Mesendoderm (in vitro differentiated cells): ENCODE measurements at regions not wholly inside any gene's neighbourhood (a gene's known extent, or its start where the extent isn't known, plus 50 kb on each side); places are given as distances from the start of the nearest gene placed in this dataset.

Source experiments
- DNase-seq: peaks from one replicate; pipeline ENCODE4 v3.0.0; 2013
- H2AK5ac ChIP-seq: 2 replicates; pipeline ENCODE4 v1.6.1; 2013; ENCODE audit warnings: low read length, inconsistent platforms
- H2BK120ac ChIP-seq: 2 replicates; pipeline ENCODE4 v1.6.1; 2013; ENCODE audit warnings: low read depth, mild to moderate bottlenecking, low read length, moderate library complexity, mixed read lengths
- H2BK15ac ChIP-seq: replicated peaks from 2 replicates; pipeline ENCODE4 v1.6.1; 2013; ENCODE audit warnings: low read depth, mild to moderate bottlenecking, moderate library complexity
- H2BK5ac ChIP-seq: 2 replicates; pipeline ENCODE4 v1.6.1; 2013; ENCODE audit warnings: low read length, inconsistent platforms
- H3K18ac ChIP-seq: 2 replicates; pipeline ENCODE4 v1.6.1; 2013; ENCODE audit warnings: mild to moderate bottlenecking, low read length, mixed read lengths
- H3K23ac ChIP-seq: one replicate; pipeline ENCODE4 v1.6.1; 2013; ENCODE audit warnings: low read length
- H3K27ac ChIP-seq: 2 replicates; pipeline ENCODE4 v1.5.1; 2013; ENCODE audit warnings: low read depth, mild to moderate bottlenecking, inconsistent platforms, low read length, moderate library complexity
- H3K27me3 ChIP-seq: 2 replicates; pipeline ENCODE4 v1.6.1; 2013; ENCODE audit warnings: low read length, control low read depth, mild to moderate bottlenecking, inconsistent platforms; ENCODE audit not compliant: insufficient read depth, poor library complexity
- H3K36me3 ChIP-seq: 2 replicates; pipeline ENCODE4 v1.6.1; 2013; ENCODE audit warnings: low read length, inconsistent platforms; ENCODE audit not compliant: control insufficient read depth, insufficient read depth
- H3K4ac ChIP-seq: one replicate; pipeline ENCODE4 v1.6.1; 2013; ENCODE audit warnings: low read depth, mild to moderate bottlenecking, low read length, moderate library complexity
- H3K4me1 ChIP-seq: 2 replicates; pipeline ENCODE4 v1.6.1; 2013; ENCODE audit warnings: low read depth, low read length, inconsistent platforms; ENCODE audit not compliant: control insufficient read depth
- H3K4me2 ChIP-seq: 2 replicates; pipeline ENCODE4 v1.6.1; 2013; ENCODE audit warnings: low read length
- H3K4me3 ChIP-seq: 2 replicates; pipeline ENCODE4 v1.5.1; 2013; ENCODE audit warnings: mild to moderate bottlenecking, low read length
- H3K56ac ChIP-seq: one replicate; pipeline ENCODE4 v1.6.1; 2013; ENCODE audit warnings: low read length
- H3K79me1 ChIP-seq: 2 replicates; pipeline ENCODE4 v1.6.1; 2013; ENCODE audit warnings: low read length, inconsistent platforms
- H3K79me2 ChIP-seq: 2 replicates; pipeline ENCODE4 v1.6.1; 2013; ENCODE audit warnings: mild to moderate bottlenecking, low read length; ENCODE audit not compliant: control insufficient read depth, insufficient read depth
- H3K9ac ChIP-seq: 2 replicates; pipeline ENCODE4 v1.6.1; 2013; ENCODE audit warnings: low read length, inconsistent platforms
- H4K5ac ChIP-seq: one replicate; pipeline ENCODE4 v1.6.1; 2013; ENCODE audit warnings: low read length
- H4K8ac ChIP-seq: one replicate; pipeline ENCODE4 v1.6.1; 2013; ENCODE audit warnings: low read depth, mild to moderate bottlenecking, control low read depth, low read length, moderate library complexity
- WGBS: extraction: QIAGEN DNeasy Blood & Tissue Kit; methylation state at CpG from one replicate; pipeline ENCODE4 v1.1.7; 2013; ENCODE audit warnings: low lambda C conversion rate, missing lambda C conversion rate; ENCODE audit not compliant: insufficient coverage; ENCODE audit errors: extremely low coverage; 5-methylcytosine and 5-hydroxymethylcytosine counted together

DNA sequence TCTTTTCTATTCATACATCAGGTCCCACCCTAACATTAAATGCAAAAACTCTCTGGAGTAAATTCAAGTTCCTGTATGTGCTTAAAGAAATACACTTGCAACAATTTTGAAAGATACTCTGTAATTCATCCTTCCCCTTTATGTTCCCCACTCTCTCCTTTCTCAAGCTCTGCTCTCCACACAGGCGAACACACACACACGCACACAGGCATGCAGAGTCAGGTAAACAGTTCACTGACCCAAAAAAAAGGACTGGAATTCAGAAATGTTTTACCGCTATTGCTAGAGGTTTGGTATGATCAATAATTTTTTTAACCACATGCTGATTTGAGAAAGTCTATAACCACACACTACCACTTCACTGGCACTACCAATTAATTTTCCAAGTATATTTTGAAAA, 152.4 kb upstream of the TMCC3 start:
- Histone ChIP-seq H4K8ac (no peak overlapping the region), H3K23ac (no peak overlapping the region), H2BK5ac (no peak overlapping the region), H3K4me3 (no peak overlapping the region), H2BK120ac (no peak overlapping the region), H4K5ac (no peak overlapping the region), H3K18ac (no peak overlapping the region), H3K4me2 (no peak overlapping the region), H3K27ac (no peak overlapping the region), H3K4ac (no peak overlapping the region), H2AK5ac (no peak overlapping the region), H3K9ac (no peak overlapping the region), H3K79me2 (no peaks in the 10 kb centered on the region), H3K36me3 (no peaks in the 10 kb centered on the region), H2BK15ac (no peak overlapping the region), H3K56ac (no peak overlapping the region), H3K79me1 (no peaks in the 10 kb centered on the region), H3K27me3 (no peaks in the 10 kb centered on the region), H3K4me1 (no peaks in the 10 kb centered on the region)
- no peak for DNase-seq
- WGBS = no CpG with 5 or more reads among the region's 3 CpGs

GRCh38 chr12:94801745-94802144, 151.4 kb upstream of the TMCC3 start:
- no peaks in the 10 kb centered on the region for H3K27me3 ChIP-seq
- H3K56ac ChIP-seq = no peak overlapping the region
- H2AK5ac ChIP-seq = no peak overlapping the region
- no peaks in the 10 kb centered on the region for H3K4me1 ChIP-seq
- no peak overlapping the region for H3K4me3 ChIP-seq
- no peak overlapping the region for H3K4me2 ChIP-seq
- H3K27ac ChIP-seq = no peak overlapping the region
- DNase-seq = no peak
- no peak overlapping the region for H3K4ac ChIP-seq
- H3K36me3 ChIP-seq = no peaks in the 10 kb centered on the region
- no peaks in the 10 kb centered on the region for H3K79me2 ChIP-seq
- no peak overlapping the region for H2BK5ac ChIP-seq
- H4K5ac ChIP-seq = no peak overlapping the region
- no peak overlapping the region for H3K18ac ChIP-seq
- no peak overlapping the region for H3K9ac ChIP-seq
- no CpG with 5 or more reads among the region's 4 CpGs for WGBS
- no peak overlapping the region for H2BK15ac ChIP-seq
- H4K8ac ChIP-seq = no peak overlapping the region
- H3K79me1 ChIP-seq = no peaks in the 10 kb centered on the region
- no peak overlapping the region for H3K23ac ChIP-seq
- H2BK120ac ChIP-seq = no peak overlapping the region

DNA sequence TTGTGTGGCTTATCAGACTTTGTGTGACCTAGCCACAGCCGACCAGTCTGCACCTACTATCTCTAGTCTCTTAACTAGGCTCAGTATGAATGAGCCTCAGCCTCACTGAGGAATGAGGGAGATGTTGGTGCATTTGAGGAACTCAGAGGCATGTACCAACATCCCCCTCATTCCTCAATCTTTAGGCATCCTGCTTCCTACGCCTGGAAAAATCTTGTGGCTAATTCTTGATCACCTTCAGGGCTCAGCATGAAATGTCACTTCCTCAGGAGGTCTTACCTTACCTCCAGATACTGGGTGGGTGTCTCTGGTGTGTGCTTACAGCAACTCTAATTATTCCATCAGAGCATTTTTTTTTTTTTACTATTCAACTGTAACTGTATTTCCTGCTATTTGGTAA, 148.8 kb upstream of the TMCC3 start:
- Histone ChIP-seq H3K18ac (no peak overlapping the region), H3K23ac (no peak overlapping the region), H3K4ac (no peak overlapping the region), H3K4me3 (no peak overlapping the region), H3K9ac (no peak overlapping the region), H3K4me1 (no peaks in the 10 kb centered on the region), H3K27ac (no peak overlapping the region), H2BK5ac (no peak overlapping the region), H3K36me3 (no peaks in the 10 kb centered on the region), H2AK5ac (no peak overlapping the region), H3K27me3 (no peaks in the 10 kb centered on the region), H3K79me1 (no peaks in the 10 kb centered on the region), H3K79me2 (no peaks in the 10 kb centered on the region), H4K8ac (no peak overlapping the region), H2BK120ac (no peak overlapping the region), H4K5ac (no peak overlapping the region), H2BK15ac (no peak overlapping the region), H3K56ac (no peak overlapping the region), H3K4me2 (no peak overlapping the region)
- no CpG with 5 or more reads among the region's 2 CpGs for WGBS
- DNase-seq = no peak

DNA sequence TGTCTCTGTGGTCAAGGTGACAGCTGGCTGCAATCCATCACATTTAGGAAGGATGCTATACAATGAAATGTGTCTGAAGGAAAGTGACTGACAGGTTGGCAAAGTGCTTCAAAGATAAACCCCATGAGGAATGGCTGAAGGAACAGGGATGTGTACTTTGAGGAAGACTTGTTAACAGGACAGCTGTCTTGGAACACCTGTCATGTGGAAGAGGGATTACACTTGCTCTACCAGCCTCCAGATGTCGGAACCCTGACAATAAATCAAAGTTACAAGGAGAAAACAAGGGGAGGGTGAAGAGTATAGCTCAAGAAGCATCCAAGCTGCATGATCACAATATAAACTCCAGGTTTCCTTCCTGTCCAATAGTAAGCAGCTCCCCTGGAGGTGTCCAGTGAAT, 147.8 kb upstream of the TMCC3 start:
- no peak overlapping the region for H3K27ac ChIP-seq
- H4K5ac ChIP-seq = no peak overlapping the region
- no peak for DNase-seq
- H3K4me1 ChIP-seq = no peaks in the 10 kb centered on the region
- no peak overlapping the region for H3K18ac ChIP-seq
- H2BK120ac ChIP-seq = no peak overlapping the region
- no peaks in the 10 kb centered on the region for H3K79me2 ChIP-seq
- H3K4me2 ChIP-seq = no peak overlapping the region
- no peaks in the 10 kb centered on the region for H3K27me3 ChIP-seq
- no peak overlapping the region for H3K4ac ChIP-seq
- H2BK5ac ChIP-seq = no peak overlapping the region
- H2BK15ac ChIP-seq = no peak overlapping the region
- no peak overlapping the region for H4K8ac ChIP-seq
- no peak overlapping the region for H3K9ac ChIP-seq
- no peaks in the 10 kb centered on the region for H3K36me3 ChIP-seq
- H3K79me1 ChIP-seq = no peaks in the 10 kb centered on the region
- no peak overlapping the region for H3K56ac ChIP-seq
- H3K4me3 ChIP-seq = no peak overlapping the region
- no peak overlapping the region for H2AK5ac ChIP-seq
- H3K23ac ChIP-seq = no peak overlapping the region
- WGBS = no CpG with 5 or more reads among the region's 1 CpG

GRCh38 chr12:94795520-94795919, 145.2 kb upstream of the TMCC3 start:
- Histone ChIP-seq H3K18ac (no peak overlapping the region), H3K79me1 (no peaks in the 10 kb centered on the region), H4K5ac (no peak overlapping the region), H3K56ac (no peak overlapping the region), H3K4me3 (no peak overlapping the region), H3K23ac (no peak overlapping the region), H2BK15ac (no peak overlapping the region), H2BK5ac (no peak overlapping the region), H3K4me2 (no peak overlapping the region), H2AK5ac (no peak overlapping the region), H3K9ac (no peak overlapping the region), H3K4ac (no peak overlapping the region), H4K8ac (no peak overlapping the region), H3K27me3 (no peaks in the 10 kb centered on the region), H2BK120ac (no peak overlapping the region), H3K79me2 (no peaks in the 10 kb centered on the region), H3K36me3 (no peaks in the 10 kb centered on the region), H3K27ac (no peak overlapping the region), H3K4me1 (no peaks in the 10 kb centered on the region)
- WGBS = no CpG with 5 or more reads among the region's 9 CpGs
- peak; percentile 86 for DNase-seq

- no peaks in the 10 kb centered on the region for H3K79me2 ChIP-seq
- H4K8ac ChIP-seq = no peak overlapping the region
- WGBS = no CpG with 5 or more reads among the region's 4 CpGs
- no peak overlapping the region for H2BK5ac ChIP-seq
- no peaks in the 10 kb centered on the region for H3K4me1 ChIP-seq
- H3K79me1 ChIP-seq = no peaks in the 10 kb centered on the region
- H2BK15ac ChIP-seq = no peak overlapping the region
- H2BK120ac ChIP-seq = no peak overlapping the region
- no peak for DNase-seq
- H2AK5ac ChIP-seq = no peak overlapping the region
- H3K27ac ChIP-seq = no peak overlapping the region
- no peak overlapping the region for H3K4me2 ChIP-seq
- no peak overlapping the region for H4K5ac ChIP-seq
- no peak overlapping the region for H3K9ac ChIP-seq
- no peak overlapping the region for H3K4me3 ChIP-seq
- H3K18ac ChIP-seq = no peak overlapping the region
- no peak overlapping the region for H3K23ac ChIP-seq
- H3K4ac ChIP-seq = no peak overlapping the region
- no peaks in the 10 kb centered on the region for H3K36me3 ChIP-seq
- H3K56ac ChIP-seq = no peak overlapping the region
- no peaks in the 10 kb centered on the region for H3K27me3 ChIP-seq
Observed at GRCh38 chr12:94795044-94795443, 144.7 kb upstream of the TMCC3 start.
